ENCODE measurements at regions not wholly inside any gene's neighbourhood (a gene's known extent, or its start where the extent isn't known, plus 50 kb on each side); places are given as distances from the start of the nearest gene placed in this dataset.
A peak's percentile ranks its signal among the peaks of the same experiment; 100 is the strongest.

GRCh38 chr11:31874631-31875191 is 63.6 kb upstream of the PAX6 start:
- Histone ChIP-seq H3K9ac (ENCODE audit: insufficient read depth in 1 of 2, low read length in 2 of 2) (no peak overlapping the region), H3K36me3 (ENCODE audit: control insufficient read depth in 4 of 4, insufficient read depth in 4 of 4, low read length in 4 of 4) (no peaks in the 10 kb centered on the region), H3K27me3 (ENCODE audit: control insufficient read depth in 3 of 3, insufficient read depth in 3 of 3, low read length in 2 of 3) (peaks cover 0 to 24% (median 3%) of the 10 kb centered on the region in 3 donors), H3K4me3 (no peak overlapping the region), H3K27ac (ENCODE audit: low read depth in 1 of 2, low read length in 1 of 2) (no peak overlapping the region), H3K4me1 (ENCODE audit: control insufficient read depth in 5 of 5, insufficient read depth in 5 of 5, low read length in 5 of 5) (peaks cover 0 to 4% (median 0%) of the 10 kb centered on the region in 5 donors), H3K9me3 (ENCODE audit: control insufficient read depth in 4 of 4, insufficient read depth in 3 of 4, low read length in 3 of 4) (no peaks in the 10 kb centered on the region)
- no peak for DNase-seq
- TF ChIP-seq CTCF (IDR thresholded peaks at IDR 0.05; ENCODE audit: control extremely low read depth, extremely low read depth) = no peak
- no peak for ATAC-seq (ENCODE audit: insufficient read depth, low FRiP score)
- WGBS, 2 donors = 52 to 57% methylated on average over 6 of the region's 6 CpGs

GRCh38 chr11:31873124-31873523 is 62.0 kb upstream of the PAX6 start:
- Histone ChIP-seq H3K9me3 (ENCODE audit: control insufficient read depth in 4 of 4, insufficient read depth in 3 of 4, low read length in 3 of 4) (no peaks in the 10 kb centered on the region), H3K36me3 (ENCODE audit: control insufficient read depth in 4 of 4, insufficient read depth in 4 of 4, low read length in 4 of 4) (no peaks in the 10 kb centered on the region), H3K27me3 (ENCODE audit: control insufficient read depth in 3 of 3, insufficient read depth in 3 of 3, low read length in 2 of 3) (peaks cover 0 to 32% (median 7%) of the 10 kb centered on the region in 3 donors), H3K4me1 (ENCODE audit: control insufficient read depth in 5 of 5, insufficient read depth in 5 of 5, low read length in 5 of 5) (peaks cover 0 to 4% (median 0%) of the 10 kb centered on the region in 5 donors), H3K4me3 (no peak overlapping the region), H3K9ac (ENCODE audit: insufficient read depth in 1 of 2, low read length in 2 of 2) (no peak overlapping the region), H3K27ac (ENCODE audit: low read depth in 1 of 2, low read length in 1 of 2) (no peak overlapping the region)
- DNase-seq = peak in 1 of 3 donors; percentile 3
- WGBS, 2 donors = 65 to 78% methylated on average over 2 of the region's 2 CpGs
- TF ChIP-seq CTCF (IDR thresholded peaks at IDR 0.05; ENCODE audit: control extremely low read depth, extremely low read depth) = no peak
- ATAC-seq (ENCODE audit: insufficient read depth, low FRiP score) = no peak

- Histone ChIP-seq H3K4me3 (no peak overlapping the region), H3K27ac (ENCODE audit: low read depth in 1 of 2, low read length in 1 of 2) (no peak overlapping the region), H3K27me3 (ENCODE audit: control insufficient read depth in 3 of 3, insufficient read depth in 3 of 3, low read length in 2 of 3) (peaks cover 2 to 30% (median 7%) of the 10 kb centered on the region in 3 donors), H3K4me1 (ENCODE audit: control insufficient read depth in 5 of 5, insufficient read depth in 5 of 5, low read length in 5 of 5) (peaks cover 0 to 4% (median 0%) of the 10 kb centered on the region in 5 donors), H3K9me3 (ENCODE audit: control insufficient read depth in 4 of 4, insufficient read depth in 3 of 4, low read length in 3 of 4) (peaks cover 0 to 5% (median 0%) of the 10 kb centered on the region in 4 donors), H3K9ac (ENCODE audit: insufficient read depth in 1 of 2, low read length in 2 of 2) (no peak overlapping the region), H3K36me3 (ENCODE audit: control insufficient read depth in 4 of 4, insufficient read depth in 4 of 4, low read length in 4 of 4) (no peaks in the 10 kb centered on the region)
- 85 to 89% methylated on average over 3 of the region's 3 CpGs for WGBS, 2 donors
- ATAC-seq (ENCODE audit: insufficient read depth, low FRiP score) = no peak
- DNase-seq = no peak
- TF ChIP-seq CTCF (IDR thresholded peaks at IDR 0.05; ENCODE audit: control extremely low read depth, extremely low read depth) = no peak
Observed at GRCh38 chr11:31872076-31872443, 60.9 kb upstream of the PAX6 start.

Measured in lung (tissue), 11 donors.